ENCODE measurements at regions not wholly inside any gene's neighbourhood (a gene's known extent, or its start where the extent isn't known, plus 50 kb on each side); places are given as distances from the start of the nearest gene placed in this dataset.
A peak's percentile ranks its signal among the peaks of the same experiment; 100 is the strongest.

GRCh38 chr11:127674754-127675153, 674.2 kb upstream of the KIRREL3 start:
- no peak for DNase-seq

- no peak for DNase-seq
Observed at GRCh38 chr11:127670374-127671119, 670.0 kb upstream of the KIRREL3 start.

GRCh38 chr11:127656116-127656836, 655.7 kb upstream of the KIRREL3 start:
- peak; percentile 31 for DNase-seq

GRCh38 chr11:127653076-127653475, 652.5 kb upstream of the KIRREL3 start:
- DNase-seq, result no peak

DNA sequence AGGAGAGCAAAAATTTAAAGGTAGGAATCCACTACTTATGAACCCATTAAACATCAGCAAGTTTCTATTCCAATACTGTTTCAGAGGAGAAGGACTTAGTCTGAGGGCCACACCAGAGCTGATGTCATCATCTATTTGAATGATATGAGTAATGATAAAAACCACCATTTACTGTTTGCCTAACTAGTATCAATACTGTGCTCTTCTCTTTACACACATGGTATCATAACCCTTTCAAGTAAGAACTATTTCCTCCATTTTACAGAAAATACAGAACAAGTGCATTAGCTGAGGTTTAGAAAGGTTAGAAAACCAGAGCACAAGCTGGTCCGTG, 651.3 kb upstream of the KIRREL3 start:
- no peak for DNase-seq

GRCh38 chr11:127651175-127651887, 650.8 kb upstream of the KIRREL3 start:
- DNase-seq, result no peak

DNA sequence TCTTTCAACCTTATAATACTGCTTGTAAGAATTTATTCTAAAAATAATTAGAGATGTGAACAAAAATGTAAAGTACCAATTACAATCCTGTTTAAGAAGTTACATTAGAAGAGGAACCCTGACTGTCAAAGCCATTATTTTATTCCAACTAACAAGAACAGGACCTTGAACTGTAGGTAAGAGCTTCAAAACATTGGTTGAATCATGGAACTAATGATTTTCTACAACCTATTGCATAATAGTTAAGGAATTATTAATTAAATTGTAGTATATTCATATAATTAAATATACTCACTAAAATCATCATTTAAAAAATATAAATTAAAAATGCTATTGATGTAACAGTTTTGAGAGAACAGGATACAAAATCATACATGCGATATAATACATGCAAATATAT, 649.4 kb upstream of the KIRREL3 start:
- DNase-seq, result no peak

- DNase-seq, result no peak
Observed at GRCh38 chr11:127649071-127649470, 648.5 kb upstream of the KIRREL3 start.

GRCh38 chr11:127648583-127648982, 648.0 kb upstream of the KIRREL3 start:
- no peak for DNase-seq

- no peak for DNase-seq
Observed at GRCh38 chr11:127644366-127644765, 643.8 kb upstream of the KIRREL3 start.

DNA sequence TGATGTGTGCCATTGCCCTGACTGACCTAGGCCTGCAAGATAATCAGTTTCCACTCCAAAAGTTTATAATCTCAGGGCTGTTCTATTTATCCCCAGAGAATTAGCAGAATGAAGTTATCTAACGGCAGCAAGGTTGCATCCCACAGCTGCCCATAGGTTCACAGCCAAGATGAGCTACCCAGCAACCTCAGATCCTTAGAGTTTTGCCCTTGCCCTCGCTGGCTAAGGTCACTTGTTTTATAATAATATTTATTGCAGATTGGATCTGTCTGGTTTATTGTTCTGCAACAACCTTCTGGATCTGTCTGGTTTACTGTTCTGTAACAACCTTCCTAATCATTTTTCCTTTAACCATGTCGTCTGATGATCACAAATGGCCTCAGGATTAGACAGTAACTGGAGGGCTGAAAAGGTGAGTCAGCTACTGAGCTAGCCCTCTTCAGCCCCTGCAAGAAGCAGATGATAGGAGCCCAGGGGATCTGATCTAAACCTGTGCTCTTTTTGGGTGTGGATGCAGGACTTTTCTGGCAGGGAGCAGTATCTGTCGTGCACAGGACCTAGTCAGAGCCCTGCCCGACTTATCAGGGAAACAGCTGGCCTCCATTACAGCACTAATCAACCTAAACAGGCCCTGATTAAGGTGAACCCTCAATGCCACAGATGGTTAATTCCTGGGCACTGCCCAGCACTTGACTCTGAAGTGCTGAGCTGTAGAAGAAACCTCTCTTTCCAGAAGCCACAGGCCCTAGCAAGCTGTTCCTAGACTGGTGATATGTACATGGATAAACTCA, 642.9 kb upstream of the KIRREL3 start:
- DNase-seq, result no peak

DNA sequence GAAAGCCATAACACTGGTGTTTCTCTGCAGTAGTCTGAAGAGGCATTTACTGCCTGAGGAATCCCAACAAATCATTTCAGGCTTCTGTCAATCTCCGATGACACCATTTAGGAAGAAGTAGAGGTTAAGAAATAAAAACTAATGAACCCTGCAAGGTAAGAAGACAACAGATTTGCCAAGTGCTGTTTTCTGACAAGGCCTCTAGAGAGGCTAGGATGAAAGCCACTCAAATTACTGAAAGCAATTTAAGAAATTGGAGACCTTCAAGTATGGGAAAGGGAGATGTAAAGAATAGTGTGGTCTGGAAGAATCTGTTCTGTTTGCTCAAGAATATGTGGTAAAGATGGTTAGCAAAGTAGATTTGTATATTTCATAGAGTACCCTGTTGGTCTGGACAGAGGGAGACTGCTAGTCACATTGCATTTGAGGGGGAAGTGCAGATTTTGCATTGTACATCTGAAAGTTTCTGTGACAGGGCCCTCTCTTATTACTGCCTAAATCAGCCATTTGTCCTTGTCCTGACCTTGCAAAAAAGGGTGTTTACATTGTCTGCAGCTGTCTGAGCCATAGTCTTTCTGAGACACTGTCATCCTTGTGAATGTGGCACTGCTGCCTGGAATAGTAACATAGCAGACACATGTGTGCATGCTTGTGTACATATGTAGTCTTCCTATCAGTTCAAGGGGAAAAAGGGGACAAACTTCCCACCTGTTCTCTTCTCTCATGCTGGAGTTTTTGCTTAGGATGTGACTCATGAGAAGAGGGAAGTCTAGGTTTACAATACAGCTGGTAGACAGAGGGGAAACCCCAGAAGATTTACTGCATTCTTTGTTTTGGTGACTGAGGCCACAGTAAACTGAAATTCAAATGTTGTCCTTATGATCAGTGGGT, 640.2 kb upstream of the KIRREL3 start:
- no peak for DNase-seq

DNA sequence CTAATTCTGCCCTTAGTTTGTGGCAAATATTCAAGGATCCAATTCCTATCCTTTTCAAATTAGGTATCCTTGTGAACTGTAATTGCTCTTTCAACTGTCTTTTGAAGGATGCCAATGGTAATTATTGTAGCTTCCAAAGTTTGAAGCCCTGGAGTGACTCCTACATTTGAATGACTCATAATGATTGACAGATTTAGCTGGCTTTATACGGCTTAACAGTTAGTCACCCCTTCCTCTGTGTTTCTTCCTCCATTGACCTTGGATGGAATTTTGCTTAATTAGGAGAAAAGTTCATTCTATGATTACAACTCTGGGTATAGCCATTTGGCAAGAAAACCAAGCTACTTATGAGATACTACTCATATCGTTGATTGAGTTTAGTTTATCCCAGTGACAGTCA, 639.3 kb upstream of the KIRREL3 start:
- no peak for DNase-seq

DNA sequence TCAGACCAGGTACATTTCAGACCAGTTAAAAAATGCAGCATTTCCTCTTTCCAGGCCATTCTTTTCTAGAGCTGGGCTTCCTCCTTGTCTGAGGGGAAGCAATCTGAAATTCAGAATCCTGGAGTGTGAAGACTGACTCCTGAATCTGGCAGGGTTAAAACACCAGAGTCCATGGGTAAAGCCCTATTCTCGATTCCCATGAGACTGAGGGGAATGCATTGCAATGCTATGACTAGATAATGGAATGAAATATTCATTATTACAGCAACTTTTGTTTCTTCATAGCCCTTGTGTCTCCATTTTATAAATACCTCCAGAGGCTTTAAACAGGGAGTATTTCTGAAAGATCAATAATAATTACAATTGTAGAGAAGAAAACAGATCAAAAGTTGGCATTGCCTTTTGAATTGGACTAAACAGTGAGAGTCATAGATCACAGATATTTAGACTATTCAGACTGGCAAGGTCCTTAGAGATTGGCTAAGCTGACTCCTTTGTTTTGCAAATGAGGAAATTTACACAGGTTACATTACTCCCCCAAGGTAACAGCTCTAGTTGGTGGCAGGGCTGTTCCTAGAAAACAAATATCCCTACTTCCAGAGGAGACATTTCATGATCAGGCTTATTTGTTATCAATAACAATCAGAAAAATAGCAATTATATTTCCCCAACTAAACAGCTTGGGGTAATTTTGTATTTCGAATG, 632.6 kb upstream of the KIRREL3 start:
- DNase-seq, result no peak

- no peak for DNase-seq
Observed at GRCh38 chr11:127632546-127632945, 632.0 kb upstream of the KIRREL3 start.

DNA sequence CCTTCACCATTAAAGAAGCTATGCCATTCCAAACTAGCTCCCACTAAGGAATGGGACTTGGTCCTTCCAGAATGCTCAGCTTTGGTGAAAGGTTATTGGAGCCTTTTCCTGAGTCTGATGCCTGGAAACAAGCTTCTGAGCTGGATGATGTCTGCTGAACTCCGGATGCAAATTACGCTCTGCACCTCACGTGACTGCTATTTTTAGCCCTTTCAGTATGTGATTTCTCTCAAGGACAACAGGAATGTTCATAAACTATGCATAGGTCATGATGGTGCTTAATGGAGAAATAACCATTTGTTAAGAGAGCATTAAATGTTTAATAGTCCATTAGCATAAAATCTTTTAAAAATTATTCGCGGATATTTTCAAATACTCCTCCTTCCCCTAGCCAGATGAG, 631.4 kb upstream of the KIRREL3 start:
- DNase-seq, result no peak

GRCh38 chr11:127629200-127629599, 628.6 kb upstream of the KIRREL3 start:
- DNase-seq, result no peak

DNA sequence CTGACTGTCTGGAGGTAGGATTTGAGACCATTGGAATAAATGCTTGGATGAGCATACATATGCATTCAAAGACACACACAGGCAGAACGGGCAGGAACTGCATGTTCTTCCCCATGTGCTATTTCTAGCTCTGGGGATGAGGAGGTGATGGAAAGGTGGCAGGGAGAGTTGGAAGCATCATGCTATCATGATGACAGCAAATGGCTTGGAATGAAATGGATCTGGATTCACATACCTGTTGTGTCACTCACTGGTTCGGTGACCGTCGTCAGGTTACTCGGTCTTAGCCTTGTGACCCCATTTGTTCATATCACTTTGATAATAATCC, 627.9 kb upstream of the KIRREL3 start:
- no peak for DNase-seq

GRCh38 chr11:127627629-127628457, 627.3 kb upstream of the KIRREL3 start:
- DNase-seq, result peak; percentile 98

GRCh38 chr11:127627204-127627603, 626.6 kb upstream of the KIRREL3 start:
- no peak for DNase-seq

DNA sequence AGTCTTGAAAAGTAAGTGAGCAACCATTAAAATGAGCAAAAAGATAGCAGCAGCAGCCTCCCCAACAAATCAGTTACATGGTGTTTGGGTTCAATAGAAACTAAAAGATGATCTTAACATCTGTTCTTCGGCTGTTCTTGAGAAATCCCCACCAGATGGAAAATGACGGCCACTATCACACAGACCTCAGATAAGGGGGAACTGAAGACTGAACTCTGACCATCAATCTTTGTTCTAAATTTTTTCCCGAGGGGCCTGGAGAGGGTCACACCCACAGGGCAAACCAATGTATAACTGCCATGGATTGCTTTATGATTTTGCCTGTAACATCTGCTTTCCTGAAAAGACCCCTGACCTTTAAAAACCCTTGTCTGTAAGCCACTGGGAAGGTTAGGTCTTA, 624.8 kb upstream of the KIRREL3 start:
- DNase-seq, result no peak
